Right forelimb (tissue), 1 donor: ENCODE measurements at regions not wholly inside any gene's neighbourhood (a gene's known extent, or its start where the extent isn't known, plus 50 kb on each side); places are given as distances from the start of the nearest gene placed in this dataset.

Source experiments
- DNase-seq: peaks from one replicate; pipeline ENCODE4 v3.0.0-alpha.2; 2018

DNA sequence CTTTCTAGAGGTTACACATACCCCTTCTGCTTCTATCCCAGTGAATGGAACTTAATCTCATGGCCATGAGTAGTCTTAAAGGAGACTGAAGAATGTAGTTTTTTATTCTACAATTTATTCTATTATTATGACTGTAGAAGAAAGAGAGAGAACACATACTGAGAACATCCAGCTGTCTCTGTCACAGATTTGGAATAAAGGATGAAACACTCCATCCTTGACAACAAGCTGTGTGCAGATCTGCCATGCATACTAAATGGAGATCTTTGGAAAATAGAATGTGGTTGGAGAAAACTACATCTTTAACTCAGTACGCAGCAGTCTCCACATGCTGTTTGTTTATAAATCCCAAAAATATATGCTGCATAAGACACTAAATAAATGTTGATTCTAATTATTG is 54.1 kb upstream of the NUDT7 start:
- no peak for DNase-seq

GRCh38 chr16:77669057-77669456 is 53.3 kb upstream of the NUDT7 start:
- DNase-seq: no peak
